HL-60 (cell line): ENCODE measurements at regions not wholly inside any gene's neighbourhood (a gene's known extent, or its start where the extent isn't known, plus 50 kb on each side); places are given as distances from the start of the nearest gene placed in this dataset.

Experiments
- CTCF ChIP-seq: IDR thresholded peaks from one replicate; pipeline ENCODE4 v1.5.1; 2011; ENCODE audit warnings: low read length, control low read depth, inconsistent platforms; ENCODE audit not compliant: insufficient read depth
- POLR2AphosphoS5 ChIP-seq: IDR thresholded peaks from 2 replicates; pipeline ENCODE4 v1.6.1; 2012; ENCODE audit warnings: low read depth
- REST ChIP-seq: IDR thresholded peaks from 2 replicates; pipeline ENCODE4 v1.6.1; 2012; ENCODE audit warnings: low read depth; ENCODE audit not compliant: insufficient replicate concordance

DNA sequence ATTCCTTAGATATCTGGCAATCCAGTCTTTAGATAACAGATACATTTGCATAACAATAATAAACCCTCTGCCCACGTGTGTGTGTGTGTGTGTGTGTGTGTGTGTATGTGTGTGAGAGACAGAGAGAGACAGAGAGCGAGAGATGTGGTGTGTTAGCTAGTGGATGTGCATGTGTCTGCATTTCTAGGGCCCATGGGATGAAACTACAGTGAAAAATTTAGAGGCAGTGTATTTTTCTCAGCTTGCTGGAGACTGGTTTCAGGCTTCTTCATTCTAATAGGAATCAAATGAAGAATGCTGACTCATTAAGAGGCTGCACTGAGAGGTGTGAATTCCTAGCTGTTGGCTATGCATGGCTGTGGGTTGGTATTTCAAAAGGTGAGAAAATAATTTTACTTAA is 303.2 kb downstream of the LMX1A start:
- TF ChIP-seq CTCF (no peak), POLR2AphosphoS5 (no peak), REST (no peak)
